Small intestine (tissue), 7 donors: ENCODE measurements at regions not wholly inside any gene's neighbourhood (a gene's known extent, or its start where the extent isn't known, plus 50 kb on each side); places are given as distances from the start of the nearest gene placed in this dataset.

Experiments used
- DNase-seq, 2 donors: peaks; one replicate each; pipeline versions ENCODE4 v3.0.0 to v3.0.0-alpha.2; 2013
- FAIRE-seq: peaks from 2 replicates; lab custom pipeline; 2012; peaks lifted over from hg19 to GRCh38; lab: Jason Lieb, UNC
- H3K27ac ChIP-seq, 3 donors: one replicate each; pipeline ENCODE4 v1.5.1; 2013; ENCODE audit warnings: low read length in 2 of 3, mild to moderate bottlenecking in 2 of 3, control low read depth in 1 of 3, inconsistent platforms in 1 of 3, low read depth in 1 of 3, moderate library complexity in 1 of 3
- H3K27me3 ChIP-seq, 3 donors: one replicate each; pipeline ENCODE4 v1.6.1; 2013; ENCODE audit warnings: low read length in 3 of 3, inconsistent platforms in 1 of 3; ENCODE audit not compliant: control insufficient read depth in 3 of 3, insufficient read depth in 3 of 3
- H3K36me3 ChIP-seq, 3 donors: one replicate each; pipeline ENCODE4 v1.6.1; 2013; ENCODE audit warnings: low read length in 3 of 3, inconsistent platforms in 1 of 3, low read depth in 1 of 3, mild to moderate bottlenecking in 1 of 3, moderate library complexity in 1 of 3; ENCODE audit not compliant: control insufficient read depth in 3 of 3, insufficient read depth in 2 of 3
- H3K4me1 ChIP-seq, 3 donors: one replicate each; pipeline ENCODE4 v1.6.1; 2013; ENCODE audit warnings: low read length in 2 of 3, inconsistent platforms in 1 of 3, low read depth in 1 of 3, mild to moderate bottlenecking in 1 of 3, moderate library complexity in 1 of 3; ENCODE audit not compliant: control insufficient read depth in 3 of 3, insufficient read depth in 2 of 3
- H3K4me3 ChIP-seq, 3 donors: one replicate each; pipeline ENCODE4 v1.5.1; 2013; ENCODE audit warnings: low read length in 3 of 3, control low read depth in 1 of 3, inconsistent platforms in 1 of 3, low read depth in 1 of 3, mild to moderate bottlenecking in 1 of 3, moderate library complexity in 1 of 3
- H3K9me3 ChIP-seq, 2 donors: one replicate each; pipeline ENCODE4 v1.6.1; 2013; ENCODE audit warnings: low read depth in 1 of 2, low read length in 1 of 2; ENCODE audit not compliant: control insufficient read depth in 2 of 2, insufficient read depth in 1 of 2
- WGBS, 3 donors: extraction: QIAGEN DNeasy Blood & Tissue Kit; methylation state at CpG; one replicate each; pipeline ENCODE4 v1.1.7; 2013; 5-methylcytosine and 5-hydroxymethylcytosine counted together
- donor health status: healthy with polysubstance abuse.
- donor health status: control.
- donor health status: control.
- donor health status: Bipolar disorder and iron deficiency.
- donor health status: healthy.

DNA sequence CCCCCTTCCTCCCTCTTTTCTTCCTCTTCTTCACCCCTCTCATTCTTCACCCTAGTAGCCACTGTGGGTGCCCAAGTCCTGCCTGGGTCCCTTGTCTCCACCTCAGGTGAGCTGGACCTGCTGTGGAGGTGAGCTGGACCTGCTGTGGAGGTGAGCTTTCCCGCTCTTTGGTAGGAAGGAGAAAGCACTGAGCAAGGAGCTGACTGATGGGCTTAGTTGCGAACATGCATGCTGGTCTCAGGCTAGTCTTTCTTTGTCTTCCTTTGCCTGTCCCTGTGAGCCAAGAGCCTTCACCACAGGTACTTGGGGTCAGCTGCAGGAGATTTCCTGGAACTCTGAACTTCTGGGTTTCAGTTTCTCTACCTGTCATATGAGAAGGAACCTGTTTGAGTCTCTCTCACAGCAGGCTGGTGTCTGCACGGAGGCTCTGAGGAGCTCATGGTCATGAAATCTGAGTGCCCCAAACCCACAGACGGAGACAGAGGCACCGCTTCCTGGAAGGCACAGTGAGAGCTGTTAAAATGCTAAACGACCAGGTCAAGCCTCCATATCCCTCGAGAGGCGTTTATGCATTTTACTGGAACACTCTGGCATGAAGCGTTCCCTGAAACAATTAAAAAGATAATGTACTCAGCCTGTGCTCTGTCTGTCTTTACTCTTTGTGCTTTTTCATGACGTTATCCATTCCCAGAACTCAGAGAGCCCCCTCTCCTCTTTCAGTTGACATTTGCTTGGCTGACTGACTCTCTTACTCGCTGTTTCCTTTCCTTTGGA, 69.5 kb downstream of the RHOU start:
- Histone ChIP-seq H3K9me3 (no peaks in the 10 kb centered on the region), H3K27ac (peak overlapping the region; percentile 9 to 62 (median 27))
- no peak for FAIRE-seq

DNA sequence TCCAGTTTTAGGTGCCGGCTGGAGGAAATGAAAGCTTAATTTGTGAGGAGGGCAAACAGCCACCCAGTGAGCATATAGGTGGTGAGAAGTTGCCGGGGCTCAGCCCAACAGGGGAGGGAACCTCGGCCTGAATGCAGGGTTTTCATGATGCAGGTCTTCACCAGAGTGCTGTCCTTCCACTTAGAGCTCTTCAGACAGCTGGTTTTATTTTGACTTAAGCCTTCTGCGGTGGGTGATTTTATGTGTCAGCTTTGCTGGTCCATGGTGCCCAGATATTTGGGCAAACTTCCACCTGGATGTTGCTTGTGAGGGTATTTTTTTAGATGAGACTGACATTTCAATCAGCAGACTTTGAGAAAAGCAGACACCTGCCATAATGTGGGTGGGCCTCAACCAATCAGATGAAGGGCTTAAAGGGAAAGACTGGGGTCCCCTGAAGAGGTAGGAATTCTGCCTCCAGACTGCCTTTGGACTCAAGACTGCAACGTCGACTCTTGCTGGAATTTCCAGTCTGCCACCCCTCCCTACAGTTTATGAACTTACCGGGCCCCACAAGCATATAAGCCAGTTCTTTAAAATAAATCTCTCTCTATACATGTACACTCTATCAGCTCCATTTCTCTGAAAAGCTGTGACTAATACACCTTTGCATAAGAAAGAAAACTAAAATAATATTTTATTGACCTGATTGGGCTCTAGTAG, 72.8 kb downstream of the RHOU start:
- no peak for FAIRE-seq
- Histone ChIP-seq H3K4me3 (no peak overlapping the region), H3K36me3 (no peaks in the 10 kb centered on the region), H3K27me3 (no peaks in the 10 kb centered on the region), H3K4me1 (peaks cover 7 to 57% (median 9%) of the 10 kb centered on the region in 3 donors), H3K9me3 (no peaks in the 10 kb centered on the region), H3K27ac (peak overlapping the region in 1 of 3 donors; percentile 89)
- WGBS, 3 donors: 60 to 66% (median 65%) methylated on average over 7 of the region's 7 CpGs
- peak in 1 of 2 donors; percentile 73 for DNase-seq

More for the DNA sequence above, 69.5 kb downstream of the RHOU start:
- Histone ChIP-seq H3K36me3 (no peaks in the 10 kb centered on the region), H3K4me1 (peaks cover 3 to 38% (median 9%) of the 10 kb centered on the region in 3 donors), H3K27me3 (no peaks in the 10 kb centered on the region), H3K4me3 (no peak overlapping the region)
- 25 to 27% (median 27%) methylated on average over 11 of the region's 11 CpGs for WGBS, 3 donors
- peak; percentile 79 to 82 for DNase-seq

DNA sequence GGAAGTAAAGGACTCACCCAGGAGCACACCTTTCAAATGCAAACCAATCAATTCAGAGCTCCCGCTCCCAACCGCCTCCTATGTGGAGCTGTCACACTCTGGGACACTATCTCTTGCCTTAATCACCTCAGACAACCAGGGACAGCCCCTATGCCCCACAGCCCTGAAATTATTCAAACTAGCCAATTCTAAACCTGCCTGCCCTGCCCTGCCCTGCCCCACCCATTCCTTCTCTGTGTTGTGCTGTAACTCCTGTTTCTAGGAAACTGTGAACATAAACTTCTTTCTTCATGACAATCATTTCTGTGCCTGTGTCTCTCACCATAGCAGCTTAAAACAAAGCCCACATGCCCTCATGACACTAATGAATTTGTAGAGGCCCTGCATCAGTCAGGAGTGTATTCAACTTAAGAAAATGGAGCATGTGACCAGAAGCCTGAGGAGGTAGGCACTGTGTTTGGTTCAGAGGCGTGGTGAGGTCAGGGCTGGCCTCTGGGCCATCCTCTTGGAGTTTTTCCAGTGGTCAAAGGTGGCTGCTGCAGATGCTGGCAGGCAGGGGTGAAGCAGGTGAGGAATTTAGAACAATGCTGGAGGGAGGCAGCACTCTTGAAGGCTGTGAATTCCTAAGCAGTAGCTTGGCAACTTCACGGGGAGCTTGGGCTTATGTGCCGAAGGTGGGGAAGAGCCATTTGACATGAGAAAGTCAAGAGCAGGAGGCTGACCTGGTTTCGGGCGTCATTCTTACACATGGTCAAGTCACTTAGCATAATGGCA, 74.5 kb downstream of the RHOU start:
- no peaks in the 10 kb centered on the region for H3K9me3 ChIP-seq
- no peak overlapping the region for H3K4me3 ChIP-seq
- no peaks in the 10 kb centered on the region for H3K36me3 ChIP-seq
- WGBS, 3 donors: 28 to 75% (median 49%) methylated on average over 7 of the region's 7 CpGs
- peaks cover 6 to 63% (median 9%) of the 10 kb centered on the region in 3 donors for H3K4me1 ChIP-seq
- H3K27ac ChIP-seq: peak overlapping the region; percentile 72 to 89 (median 88)
- DNase-seq (peak; percentile 89 to 91), FAIRE-seq (no peak)
- no peaks in the 10 kb centered on the region for H3K27me3 ChIP-seq

DNA sequence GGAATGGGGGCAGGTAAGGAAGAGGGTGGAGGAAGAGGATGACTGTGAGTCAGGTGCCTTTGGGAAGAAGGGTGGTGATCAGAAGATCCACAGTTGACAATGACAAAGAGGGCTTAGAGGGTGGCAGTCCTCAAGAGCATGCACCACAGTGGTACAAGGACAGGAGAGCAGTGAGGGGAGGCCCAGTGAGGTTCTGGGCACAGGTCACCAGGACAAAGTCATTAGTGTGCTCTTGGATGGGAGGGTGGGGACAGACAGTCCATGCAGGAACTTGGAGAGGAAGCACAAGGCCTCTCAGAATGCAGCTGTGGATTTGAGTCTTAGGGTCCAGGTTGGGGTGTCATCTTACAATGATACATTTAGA, 75.1 kb downstream of the RHOU start:
- FAIRE-seq: no peak
- peak in 1 of 2 donors; percentile 43 for DNase-seq
- Histone ChIP-seq H3K27me3 (no peaks in the 10 kb centered on the region), H3K9me3 (no peaks in the 10 kb centered on the region), H3K36me3 (no peaks in the 10 kb centered on the region), H3K4me1 (peaks cover 5 to 60% (median 9%) of the 10 kb centered on the region in 3 donors), H3K27ac (peak overlapping the region; percentile 72 to 89 (median 88)), H3K4me3 (no peak overlapping the region)

DNA sequence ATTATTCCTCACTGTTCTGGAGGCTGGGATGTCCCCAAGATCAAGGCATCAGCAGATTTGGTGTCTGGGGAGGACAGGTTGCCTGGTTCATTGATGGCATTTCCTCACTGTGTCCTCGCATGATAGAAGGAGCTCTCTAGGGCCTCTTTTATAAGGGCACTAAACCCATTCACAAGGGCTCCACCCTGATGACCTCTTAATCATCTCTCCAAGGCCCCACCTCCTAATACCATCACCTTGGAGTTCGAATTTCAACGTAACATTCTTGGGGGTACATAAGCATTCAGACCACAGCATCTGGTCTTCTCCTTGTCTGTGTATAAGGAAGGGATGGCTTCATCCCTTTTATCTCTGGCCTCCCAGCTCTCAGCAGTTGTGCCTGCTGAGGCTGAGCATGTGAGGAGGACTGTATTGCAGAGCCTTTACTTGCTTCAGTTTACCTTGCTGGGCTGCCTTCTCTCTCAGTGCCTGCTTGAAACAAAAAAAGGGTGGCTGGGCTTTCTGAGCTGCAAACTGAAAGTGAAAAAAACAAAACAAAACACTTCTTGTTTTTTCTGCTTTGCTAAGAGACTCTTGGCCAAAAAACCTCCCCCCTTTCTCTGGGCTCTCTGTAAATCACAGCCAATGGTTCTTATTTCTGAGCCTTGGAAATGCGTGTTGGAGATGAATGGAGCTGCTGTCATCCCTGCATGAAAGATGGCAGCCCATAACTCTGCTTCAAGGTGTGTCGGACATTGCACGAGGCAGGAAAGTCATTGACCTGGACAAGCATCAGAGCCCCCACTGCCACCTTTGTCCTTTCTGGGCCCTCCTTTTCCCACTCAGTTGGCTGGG, 75.8 kb downstream of the RHOU start:
- H3K27ac ChIP-seq: peak overlapping the region; percentile 55 to 89 (median 88)
- peak; percentile 54 to 78 for DNase-seq

DNA sequence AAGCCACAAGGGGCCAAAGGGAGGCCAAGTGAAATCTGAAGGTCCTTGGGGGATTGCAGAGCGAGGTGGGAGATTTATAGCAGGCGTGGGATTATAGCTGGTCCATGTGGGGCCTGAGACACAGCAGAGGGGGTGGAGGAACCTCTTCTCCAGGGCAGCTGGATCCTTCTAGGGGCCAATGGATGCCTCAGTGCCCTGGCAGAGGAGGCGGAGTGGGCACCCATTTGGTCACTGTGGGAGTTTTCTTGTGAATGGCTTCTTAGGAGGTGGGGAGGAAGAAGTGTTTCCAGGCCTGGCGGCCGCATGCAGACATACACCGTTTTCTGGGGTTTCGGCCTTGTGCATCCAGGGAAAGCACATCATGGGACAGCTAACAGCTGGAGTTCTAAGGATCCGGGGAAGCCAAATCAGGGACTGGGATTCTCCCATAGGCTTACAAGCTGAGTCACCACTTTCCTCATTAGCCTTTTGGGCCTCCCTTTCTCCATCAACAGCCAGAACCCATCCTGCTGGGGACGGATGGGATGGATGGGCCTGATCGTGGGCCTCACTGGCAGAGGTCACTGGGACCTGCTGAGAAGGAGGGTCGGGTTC, 76.5 kb downstream of the RHOU start:
- Histone ChIP-seq H3K4me3 (no peak overlapping the region), H3K4me1 (peaks cover 2 to 58% (median 10%) of the 10 kb centered on the region in 3 donors), H3K27me3 (no peaks in the 10 kb centered on the region), H3K27ac (peak overlapping the region in 2 of 3 donors; percentile 55 to 89), H3K36me3 (no peaks in the 10 kb centered on the region), H3K9me3 (no peaks in the 10 kb centered on the region)
- WGBS, 3 donors: 85 to 95% (median 94%) methylated on average over 11 of the region's 11 CpGs
- no peak for DNase-seq
- no peak for FAIRE-seq

More for the DNA sequence above, 75.8 kb downstream of the RHOU start:
- Histone ChIP-seq H3K36me3 (no peaks in the 10 kb centered on the region), H3K4me1 (peaks cover 2 to 58% (median 10%) of the 10 kb centered on the region in 3 donors), H3K27me3 (no peaks in the 10 kb centered on the region), H3K9me3 (no peaks in the 10 kb centered on the region), H3K4me3 (no peak overlapping the region)
- 54 to 67% (median 63%) methylated on average over 6 of the region's 6 CpGs for WGBS, 3 donors
- no peak for FAIRE-seq

DNA sequence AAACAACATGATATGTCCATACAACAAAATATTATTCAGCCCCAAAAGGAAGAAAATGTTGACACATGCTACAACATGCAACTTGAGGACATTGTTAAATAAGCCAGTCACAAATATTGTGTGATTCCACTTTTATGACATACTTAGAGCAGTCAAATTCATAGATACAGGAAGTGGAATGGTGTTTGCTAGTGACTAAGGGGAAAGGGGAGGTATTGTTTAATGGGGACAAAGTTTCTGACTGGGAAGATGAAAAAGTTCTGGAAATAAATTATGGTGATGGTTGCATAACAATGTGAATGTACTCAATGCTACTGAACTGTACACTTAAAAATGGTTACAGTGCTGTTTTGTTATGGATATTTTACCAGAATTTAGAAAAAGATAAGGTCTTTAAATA, 77.7 kb downstream of the RHOU start:
- DNase-seq (no peak), FAIRE-seq (no peak)
- Histone ChIP-seq H3K4me1 (peaks cover 2 to 54% (median 10%) of the 10 kb centered on the region in 3 donors), H3K36me3 (no peaks in the 10 kb centered on the region), H3K4me3 (no peak overlapping the region), H3K9me3 (no peaks in the 10 kb centered on the region), H3K27me3 (no peaks in the 10 kb centered on the region), H3K27ac (no peak overlapping the region)
